NT2/D1 (cell line): ENCODE measurements at regions not wholly inside any gene's neighbourhood (a gene's known extent, or its start where the extent isn't known, plus 50 kb on each side); places are given as distances from the start of the nearest gene placed in this dataset.
"Not testable (repeated sequence)": the region's sequence is repeated elsewhere in the genome, so short reads cannot be mapped to it uniquely, and the experiment has no call there.

Experiments used
- YY1 ChIP-seq: IDR thresholded peaks from 2 replicates; pipeline ENCODE4 v1.6.1; 2011; ENCODE audit not compliant: insufficient read length, insufficient read depth
- ZNF274 ChIP-seq: IDR thresholded peaks from 2 replicates; pipeline ENCODE4 v1.6.1; 2011; ENCODE audit warnings: mild to moderate bottlenecking, low read depth, low read length

GRCh38 chr11:90675496-90675895 lies 452.6 kb upstream of the CHORDC1 start:
- not testable (repeated sequence) for TF ChIP-seq ZNF274, YY1
